ENCODE measurements at regions not wholly inside any gene's neighbourhood (a gene's known extent, or its start where the extent isn't known, plus 50 kb on each side); places are given as distances from the start of the nearest gene placed in this dataset.

- DNase-seq (ENCODE audit: low spot score): no peak
- TF ChIP-seq, protein P1, sequence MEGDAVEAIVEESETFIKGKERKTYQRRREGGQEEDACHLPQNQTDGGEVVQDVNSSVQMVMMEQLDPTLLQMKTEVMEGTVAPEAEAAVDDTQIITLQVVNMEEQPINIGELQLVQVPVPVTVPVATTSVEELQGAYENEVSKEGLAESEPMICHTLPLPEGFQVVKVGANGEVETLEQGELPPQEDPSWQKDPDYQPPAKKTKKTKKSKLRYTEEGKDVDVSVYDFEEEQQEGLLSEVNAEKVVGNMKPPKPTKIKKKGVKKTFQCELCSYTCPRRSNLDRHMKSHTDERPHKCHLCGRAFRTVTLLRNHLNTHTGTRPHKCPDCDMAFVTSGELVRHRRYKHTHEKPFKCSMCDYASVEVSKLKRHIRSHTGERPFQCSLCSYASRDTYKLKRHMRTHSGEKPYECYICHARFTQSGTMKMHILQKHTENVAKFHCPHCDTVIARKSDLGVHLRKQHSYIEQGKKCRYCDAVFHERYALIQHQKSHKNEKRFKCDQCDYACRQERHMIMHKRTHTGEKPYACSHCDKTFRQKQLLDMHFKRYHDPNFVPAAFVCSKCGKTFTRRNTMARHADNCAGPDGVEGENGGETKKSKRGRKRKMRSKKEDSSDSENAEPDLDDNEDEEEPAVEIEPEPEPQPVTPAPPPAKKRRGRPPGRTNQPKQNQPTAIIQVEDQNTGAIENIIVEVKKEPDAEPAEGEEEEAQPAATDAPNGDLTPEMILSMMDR (IDR thresholded peaks at IDR 0.05; ENCODE audit: extremely low read depth, insufficient read depth, missing control alignments): peak; percentile 10
- in situ Hi-C loops (cut with MboI; ENCODE audit: low pct_unique_long_range_greater_than_20kb, low sequenced_read_pairs, unreplicated experiment): no loop called here
These were observed 150.8 kb upstream of the FSCB start for GRCh38 chr14:44657696-44658388.

DNA sequence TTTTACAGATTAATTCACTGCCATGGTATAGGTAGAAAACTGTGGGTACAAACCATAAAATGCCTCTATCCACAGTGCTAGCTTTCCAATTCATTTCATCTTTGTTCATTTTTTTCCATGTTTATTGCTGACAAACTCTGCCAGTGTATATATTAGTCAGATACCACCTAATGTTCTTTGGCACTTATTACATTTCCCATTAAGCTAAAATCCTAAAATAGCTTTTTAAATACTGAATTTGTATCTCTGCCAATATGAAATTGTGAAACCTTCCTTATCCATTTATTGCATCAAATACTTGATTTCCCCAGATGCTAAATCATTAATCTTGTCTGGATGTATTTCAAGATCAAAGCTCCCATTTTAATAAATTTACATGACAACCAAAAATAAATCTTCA lies 150.1 kb upstream of the FSCB start:
- in situ Hi-C loops (cut with MboI; ENCODE audit: low pct_unique_long_range_greater_than_20kb, low sequenced_read_pairs, unreplicated experiment): no loop called here
- DNase-seq (ENCODE audit: low spot score): no peak
- TF ChIP-seq, protein P1 (IDR thresholded peaks at IDR 0.05; ENCODE audit: extremely low read depth, insufficient read depth, missing control alignments): no peak

- in situ Hi-C loops (cut with MboI; ENCODE audit: low pct_unique_long_range_greater_than_20kb, low sequenced_read_pairs, unreplicated experiment): no loop called here
- TF ChIP-seq, protein P1 (IDR thresholded peaks at IDR 0.05; ENCODE audit: extremely low read depth, insufficient read depth, missing control alignments): no peak
- no peak for DNase-seq (ENCODE audit: low spot score)
These were observed 147.5 kb upstream of the FSCB start for GRCh38 chr14:44654591-44654990.

- in situ Hi-C loops (cut with MboI; ENCODE audit: low pct_unique_long_range_greater_than_20kb, low sequenced_read_pairs, unreplicated experiment): no loop called here
- TF ChIP-seq, protein P1 (IDR thresholded peaks at IDR 0.05; ENCODE audit: extremely low read depth, insufficient read depth, missing control alignments): no peak
- no peak for DNase-seq (ENCODE audit: low spot score)
These were observed 146.6 kb upstream of the FSCB start for GRCh38 chr14:44653641-44654040.

DNA sequence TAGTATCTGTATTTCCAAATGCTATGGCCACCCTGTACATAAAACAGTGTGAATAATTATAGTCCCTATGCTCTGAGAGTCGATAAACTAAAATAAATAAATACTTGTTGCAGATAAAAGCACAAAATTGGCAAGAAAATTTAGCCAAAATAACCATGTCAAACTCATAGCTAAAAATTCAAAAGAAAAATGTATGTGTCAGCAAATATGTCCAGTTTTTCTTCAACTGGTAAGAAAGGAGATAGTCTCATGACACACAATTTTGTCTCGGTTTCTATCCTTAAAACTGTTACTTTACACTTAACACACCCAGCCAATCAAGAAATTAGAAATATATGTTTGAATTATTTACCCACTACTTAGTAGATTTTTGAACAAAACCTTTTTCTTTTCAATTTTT lies 145.6 kb upstream of the FSCB start:
- in situ Hi-C loops (cut with MboI; ENCODE audit: low pct_unique_long_range_greater_than_20kb, low sequenced_read_pairs, unreplicated experiment): no loop called here
- no peak for DNase-seq (ENCODE audit: low spot score)

DNA sequence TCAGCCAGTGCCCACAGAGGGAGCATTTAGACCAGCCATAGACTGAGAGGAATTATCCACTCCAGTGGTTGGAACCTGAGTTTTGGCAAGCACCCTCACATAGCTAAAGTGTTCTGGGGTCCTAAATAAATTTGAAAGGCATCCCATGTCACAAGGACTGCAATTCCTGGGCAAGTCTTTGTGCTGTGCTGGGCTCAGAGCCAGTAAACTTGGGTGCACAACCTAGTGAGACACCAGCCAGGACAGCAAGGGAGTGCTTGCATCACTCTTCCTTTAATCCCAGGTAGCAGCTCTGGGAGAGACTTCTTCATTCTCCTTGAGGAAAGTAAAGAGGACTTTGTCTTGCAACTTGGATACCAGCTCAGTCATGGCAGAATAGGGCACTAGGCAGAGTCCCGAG lies 142.0 kb upstream of the FSCB start:
- no peak for DNase-seq (ENCODE audit: low spot score)
- in situ Hi-C loops (cut with MboI; ENCODE audit: low pct_unique_long_range_greater_than_20kb, low sequenced_read_pairs, unreplicated experiment): no loop called here
- TF ChIP-seq, protein P1 (IDR thresholded peaks at IDR 0.05; ENCODE audit: extremely low read depth, insufficient read depth, missing control alignments): no peak

More for the DNA sequence above, 145.6 kb upstream of the FSCB start:
- TF ChIP-seq, protein P1 (IDR thresholded peaks at IDR 0.05; ENCODE audit: extremely low read depth, insufficient read depth, missing control alignments): no peak

All from GM13977 (cell line).